ENCODE measurements at regions not wholly inside any gene's neighbourhood (a gene's known extent, or its start where the extent isn't known, plus 50 kb on each side); places are given as distances from the start of the nearest gene placed in this dataset.

- H3K9me3 ChIP-seq (replicated peaks; ENCODE audit: control insufficient read depth, insufficient read depth, low read length), result no peaks in the 10 kb centered on the region
- no peaks in the 10 kb centered on the region for H3K36me3 ChIP-seq (ENCODE audit: control insufficient read depth in 2 of 2, insufficient read depth in 2 of 2, low read length in 1 of 2)
- in situ Hi-C loops (cut with MboI), result no loop called here
- no peaks in the 10 kb centered on the region for H4K20me1 ChIP-seq (ENCODE audit: control insufficient read depth, insufficient read depth)
- intact Hi-C loops (cut with micrococcal nuclease; ENCODE audit: unreplicated experiment), result no loop called here
- ATAC-seq, result no peak
- H3K79me2 ChIP-seq (ENCODE audit: control insufficient read depth, insufficient read depth, low read length), result no peaks in the 10 kb centered on the region
- H3K4me3 ChIP-seq, result no peak overlapping the region
- WGBS (ENCODE audit: insufficient coverage, insufficient replicate concordance, low lambda C conversion rate, missing lambda C conversion rate), result 15% methylated on average over 6 of the region's 6 CpGs
- FAIRE-seq, result no peak
- no TSS peak for BruUV-seq (replicated peaks)
- H3K4me1 ChIP-seq (ENCODE audit: control insufficient read depth, insufficient read depth, low read length), result no peaks in the 10 kb centered on the region
- ChIA-PET SMC1A (ENCODE audit: uncharacterized antibody, unreplicated experiment) (interaction anchor here (1.1 to 1.4 kb wide), 2 partner anchors 17 to 27 kb away, joined by 3 read pairs; no protein-coding TSS in a partner anchor), POLR2A (no interaction called here), CTCF (interaction anchor here (0.6 to 1.5 kb wide), 3 partner anchors 12 to 814 kb away, joined by 3 to 4 read pairs (median 3); no protein-coding TSS in a partner anchor), RAD21 (ENCODE audit: unreplicated experiment) (no interaction called here)
- TF ChIP-seq IRF3 (IDR thresholded peaks at IDR 0.05) (no peak), NRF1 (conservative IDR thresholded peaks at IDR 0.05; ENCODE audit: low read depth, low read length) (no peak), MEF2B (IDR thresholded peaks at IDR 0.05; ENCODE audit: partially characterized antibody, poor library complexity, severe bottlenecking) (no peak), CHD2 (IDR thresholded peaks at IDR 0.05; ENCODE audit: borderline replicate concordance, low read depth, low read length) (no peak)
- no peak overlapping the region for H2AFZ ChIP-seq (ENCODE audit: control insufficient read depth, low read depth, low read length)
- no peak overlapping the region for H3K4me2 ChIP-seq (ENCODE audit: control insufficient read depth, insufficient read depth)
- H3K9ac ChIP-seq (ENCODE audit: control insufficient read depth, insufficient read depth, low read length), result no peak overlapping the region
- no peaks in the 10 kb centered on the region; a peak in 1 of 4 replicates for H3K27me3 ChIP-seq (replicated peaks in 1 of 2; ENCODE audit: control insufficient read depth in 2 of 2, insufficient read depth in 2 of 2, low read length in 1 of 2)
- no peak overlapping the region for H3K27ac ChIP-seq (ENCODE audit: control insufficient read depth, insufficient read depth)
- DNase-seq (ENCODE audit: low read depth, low spot score), result no peak
Observed at GRCh38 chr2:41768310-41768709, 279.5 kb upstream of the PKDCC start.

- no peak overlapping the region for H3K4me2 ChIP-seq (ENCODE audit: control insufficient read depth, insufficient read depth)
- ChIA-PET SMC1A (ENCODE audit: uncharacterized antibody, unreplicated experiment) (no interaction called here), CTCF (no interaction called here), RAD21 (ENCODE audit: unreplicated experiment) (no interaction called here), POLR2A (no interaction called here)
- H3K79me2 ChIP-seq (ENCODE audit: control insufficient read depth, insufficient read depth, low read length), result no peaks in the 10 kb centered on the region
- intact Hi-C loops (cut with micrococcal nuclease; ENCODE audit: unreplicated experiment), result no loop called here
- ATAC-seq (no peak), FAIRE-seq (no peak), DNase-seq (ENCODE audit: low read depth, low spot score) (no peak)
- in situ Hi-C loops (cut with MboI), result no loop called here
- H3K9ac ChIP-seq (ENCODE audit: control insufficient read depth, insufficient read depth, low read length), result no peak overlapping the region
- no peaks in the 10 kb centered on the region for H3K9me3 ChIP-seq (replicated peaks; ENCODE audit: control insufficient read depth, insufficient read depth, low read length)
- H3K27ac ChIP-seq (ENCODE audit: control insufficient read depth, insufficient read depth), result no peak overlapping the region
- no peaks in the 10 kb centered on the region for H3K36me3 ChIP-seq (ENCODE audit: control insufficient read depth in 2 of 2, insufficient read depth in 2 of 2, low read length in 1 of 2)
- no TSS peak for BruUV-seq (replicated peaks)
- no peak overlapping the region for H2AFZ ChIP-seq (ENCODE audit: control insufficient read depth, low read depth, low read length)
- WGBS (ENCODE audit: insufficient coverage, insufficient replicate concordance, low lambda C conversion rate, missing lambda C conversion rate), result 67% methylated on average over 1 of the region's 1 CpG
- no peaks in the 10 kb centered on the region for H3K4me1 ChIP-seq (ENCODE audit: control insufficient read depth, insufficient read depth, low read length)
- no peak overlapping the region for H3K4me3 ChIP-seq
- H4K20me1 ChIP-seq (ENCODE audit: control insufficient read depth, insufficient read depth), result no peaks in the 10 kb centered on the region
- H3K27me3 ChIP-seq (replicated peaks in 1 of 2; ENCODE audit: control insufficient read depth in 2 of 2, insufficient read depth in 2 of 2, low read length in 1 of 2), result no peaks in the 10 kb centered on the region; a peak in 2 of 4 replicates
- TF ChIP-seq BACH1 (IDR thresholded peaks at IDR 0.05; ENCODE audit: borderline replicate concordance) (no peak), SIX5 (IDR thresholded peaks at IDR 0.05; ENCODE audit: low read depth, low read length, severe bottlenecking) (no peak), TCF12 (IDR thresholded peaks at IDR 0.05; ENCODE audit: low read depth, low read length) (no peak), RFX5 (IDR thresholded peaks at IDR 0.05; ENCODE audit: low read depth, low read length) (no peak), ZNF592 (IDR thresholded peaks at IDR 0.05) (no peak), NKRF (conservative IDR thresholded peaks at IDR 0.05) (no peak), HDAC6 (IDR thresholded peaks at IDR 0.05; ENCODE audit: unreplicated experiment) (no peak)
Observed at GRCh38 chr2:41771710-41772109, 276.1 kb upstream of the PKDCC start.

Data from GM12878 (cell line).